GM13977 (cell line): ENCODE measurements at regions not wholly inside any gene's neighbourhood (a gene's known extent, or its start where the extent isn't known, plus 50 kb on each side); places are given as distances from the start of the nearest gene placed in this dataset.

ENCODE experiments used
- DNase-seq: peaks from one replicate; pipeline ENCODE4 v3.0.0; 2012; ENCODE audit warnings: low spot score
- in situ Hi-C: fragments of 300-500 bp; cut with MboI; formaldehyde crosslinking; loops from one replicate; pipeline ENCODE4 v1.12.0; 2022; ENCODE audit warnings: low sequenced_read_pairs, low pct_unique_long_range_greater_than_20kb, mixed read lengths, inconsistent platforms; ENCODE audit not compliant: unreplicated experiment
- TF ChIP-seq, protein P1 (sequence below): IDR thresholded peaks from 2 replicates; pipeline ENCODE4 v1.5.1; 2012; ENCODE audit warnings: mild to moderate bottlenecking, control low read depth; ENCODE audit not compliant: insufficient read depth; ENCODE audit errors: extremely low read depth, missing control alignments

DNA sequence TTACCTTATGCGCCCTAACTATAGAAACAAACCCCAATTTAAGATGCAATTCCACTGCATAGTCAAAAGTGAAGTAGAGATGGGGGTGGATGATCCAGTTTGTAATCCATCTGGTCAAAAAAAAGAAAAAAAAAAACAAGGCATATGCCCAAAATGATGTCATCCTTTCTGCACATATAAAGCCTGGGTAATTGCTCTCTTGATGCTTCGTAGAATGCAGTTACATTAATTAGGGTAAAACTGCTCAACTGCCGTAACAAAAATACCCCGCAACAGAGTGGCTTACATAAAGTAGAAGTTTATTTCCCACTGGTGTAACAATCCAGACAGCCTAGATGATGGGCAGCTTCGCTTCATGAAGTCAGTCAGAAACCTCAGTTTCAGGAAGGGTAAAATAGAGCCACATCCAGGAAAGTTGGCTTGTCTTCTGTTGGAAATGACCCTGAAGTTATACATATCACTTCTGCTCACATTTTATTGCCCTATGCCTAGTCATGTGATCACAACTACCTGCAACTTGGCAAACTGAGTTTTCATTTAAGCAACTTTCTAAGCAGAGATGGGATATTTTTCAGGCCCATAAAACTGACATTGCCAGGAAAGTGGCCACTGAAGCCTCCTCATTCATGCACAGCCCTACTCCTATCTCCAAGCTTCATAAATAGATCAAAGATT is 221.7 kb downstream of the C1orf94 start:
- TF ChIP-seq, protein P1, sequence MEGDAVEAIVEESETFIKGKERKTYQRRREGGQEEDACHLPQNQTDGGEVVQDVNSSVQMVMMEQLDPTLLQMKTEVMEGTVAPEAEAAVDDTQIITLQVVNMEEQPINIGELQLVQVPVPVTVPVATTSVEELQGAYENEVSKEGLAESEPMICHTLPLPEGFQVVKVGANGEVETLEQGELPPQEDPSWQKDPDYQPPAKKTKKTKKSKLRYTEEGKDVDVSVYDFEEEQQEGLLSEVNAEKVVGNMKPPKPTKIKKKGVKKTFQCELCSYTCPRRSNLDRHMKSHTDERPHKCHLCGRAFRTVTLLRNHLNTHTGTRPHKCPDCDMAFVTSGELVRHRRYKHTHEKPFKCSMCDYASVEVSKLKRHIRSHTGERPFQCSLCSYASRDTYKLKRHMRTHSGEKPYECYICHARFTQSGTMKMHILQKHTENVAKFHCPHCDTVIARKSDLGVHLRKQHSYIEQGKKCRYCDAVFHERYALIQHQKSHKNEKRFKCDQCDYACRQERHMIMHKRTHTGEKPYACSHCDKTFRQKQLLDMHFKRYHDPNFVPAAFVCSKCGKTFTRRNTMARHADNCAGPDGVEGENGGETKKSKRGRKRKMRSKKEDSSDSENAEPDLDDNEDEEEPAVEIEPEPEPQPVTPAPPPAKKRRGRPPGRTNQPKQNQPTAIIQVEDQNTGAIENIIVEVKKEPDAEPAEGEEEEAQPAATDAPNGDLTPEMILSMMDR, result no peak
- DNase-seq, result no peak
- in situ Hi-C loops, result no loop called here

GRCh38 chr1:34398916-34399275 is 222.2 kb downstream of the C1orf94 start:
- TF ChIP-seq, protein P1, result no peak
- in situ Hi-C loops, result no loop called here
- DNase-seq, result no peak

GRCh38 chr1:34400675-34401074 is 224.0 kb downstream of the C1orf94 start:
- DNase-seq, result no peak
- in situ Hi-C loops, result no loop called here
- TF ChIP-seq, protein P1, result no peak

DNA sequence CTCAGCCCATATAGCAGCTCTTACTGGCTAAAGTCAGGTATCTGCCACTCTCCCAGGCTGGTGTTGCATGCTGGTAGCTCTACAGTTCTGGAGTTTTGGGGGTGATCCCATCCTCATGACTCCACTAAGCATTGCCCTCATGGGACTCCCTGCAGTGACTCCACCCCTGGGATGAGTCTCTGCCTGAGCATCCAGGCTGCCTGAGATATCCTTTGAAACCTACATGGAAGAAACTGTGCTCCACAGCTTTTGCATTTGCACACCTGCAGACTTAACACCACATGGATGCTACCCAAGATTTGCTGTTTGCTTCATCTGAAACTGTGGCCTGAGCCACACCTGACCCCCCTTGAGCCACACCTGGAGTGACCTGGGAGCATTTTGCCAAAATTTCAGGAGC is 226.4 kb downstream of the C1orf94 start:
- TF ChIP-seq, protein P1, result no peak
- in situ Hi-C loops, result no loop called here
- DNase-seq, result no peak

DNA sequence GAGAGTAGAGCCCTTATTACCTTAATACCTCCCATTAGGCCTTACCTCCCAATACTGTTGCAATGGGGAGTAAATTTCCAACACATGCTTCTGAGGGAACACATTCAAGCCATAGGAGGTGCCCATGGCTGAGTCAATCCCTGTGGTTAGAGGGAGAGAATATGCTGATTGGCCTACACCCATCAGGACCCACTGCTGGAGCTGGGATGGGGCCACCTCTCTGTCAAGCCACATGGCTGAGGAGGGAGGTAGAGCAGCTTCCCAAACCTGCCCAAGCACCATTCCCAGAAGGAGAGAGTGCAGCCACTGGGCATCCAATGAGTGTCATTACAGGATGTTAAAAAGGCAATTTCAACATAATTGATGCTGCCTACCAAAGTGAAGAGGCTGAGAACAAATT is 228.1 kb downstream of the C1orf94 start:
- no peak for DNase-seq
- TF ChIP-seq, protein P1, result no peak
- in situ Hi-C loops, result no loop called here

DNA sequence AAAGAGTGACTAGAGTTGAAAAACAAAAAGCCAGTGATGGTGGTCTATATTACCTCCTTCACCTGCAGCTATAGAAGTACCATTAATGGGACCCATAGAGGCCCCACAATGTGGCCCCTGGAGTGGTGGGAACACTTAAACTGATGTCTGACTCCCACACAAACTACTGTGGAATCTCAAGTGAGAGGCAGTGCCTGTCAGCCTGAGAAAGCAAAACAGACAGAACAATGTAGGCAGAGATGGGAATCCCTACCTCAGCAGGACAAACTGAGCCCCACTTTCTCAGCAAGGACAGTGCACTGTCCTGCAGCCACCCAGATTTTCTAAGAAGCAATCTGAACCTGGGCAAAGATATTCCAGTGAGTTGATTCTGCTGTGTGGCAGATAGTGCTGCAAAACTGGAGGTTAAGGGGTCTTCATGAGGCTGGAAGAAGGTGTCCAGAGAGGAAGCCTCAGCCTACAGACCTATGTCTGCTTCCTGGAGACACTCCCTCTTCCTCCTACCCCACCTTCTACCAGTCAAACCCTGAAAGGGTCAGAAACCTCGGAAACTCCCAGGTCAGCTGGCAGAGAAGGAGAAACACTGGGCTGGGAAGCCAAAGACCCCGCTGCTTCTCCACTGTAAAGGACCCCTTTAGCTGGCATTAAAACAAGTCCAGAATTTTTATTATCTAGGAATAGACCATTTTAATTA is 228.7 kb downstream of the C1orf94 start:
- in situ Hi-C loops, result no loop called here
- TF ChIP-seq, protein P1, result no peak
- no peak for DNase-seq
